Effector memory CD4-positive, alpha-beta T cell (primary cell): ENCODE measurements at regions not wholly inside any gene's neighbourhood (a gene's known extent, or its start where the extent isn't known, plus 50 kb on each side); places are given as distances from the start of the nearest gene placed in this dataset.

Experiments
- DNase-seq, 3 donors: peaks; one replicate each; pipeline ENCODE4 v3.0.0-alpha.2; 2020
- H3K27ac ChIP-seq: 2 replicates; pipeline ENCODE4 v1.7.0; 2013; ENCODE audit warnings: mild to moderate bottlenecking, low read length, moderate library complexity; ENCODE audit not compliant: insufficient read depth, poor library complexity, severe bottlenecking
- H3K27me3 ChIP-seq: replicated peaks from 2 replicates; pipeline ENCODE4 v1.7.0; 2013; ENCODE audit warnings: mild to moderate bottlenecking, low read length; ENCODE audit not compliant: insufficient read depth, control insufficient read depth, poor library complexity, severe bottlenecking
- H3K36me3 ChIP-seq: 2 replicates; pipeline ENCODE4 v1.7.0; 2013; ENCODE audit warnings: mild to moderate bottlenecking, low read length, moderate library complexity; ENCODE audit not compliant: control insufficient read depth, insufficient read depth
- H3K4me1 ChIP-seq: 2 replicates; pipeline ENCODE4 v1.7.0; 2013; ENCODE audit warnings: low read length, mild to moderate bottlenecking; ENCODE audit not compliant: control insufficient read depth, insufficient read depth, poor library complexity, severe bottlenecking
- H3K4me3 ChIP-seq: 2 replicates; pipeline ENCODE4 v1.7.0; 2013; ENCODE audit warnings: low read length, low read depth, mild to moderate bottlenecking; ENCODE audit not compliant: insufficient read depth, poor library complexity, severe bottlenecking
- H3K9me3 ChIP-seq: 2 replicates; pipeline ENCODE4 v1.7.0; 2013; ENCODE audit warnings: mild to moderate bottlenecking, low read length, moderate library complexity; ENCODE audit not compliant: control insufficient read depth

DNA sequence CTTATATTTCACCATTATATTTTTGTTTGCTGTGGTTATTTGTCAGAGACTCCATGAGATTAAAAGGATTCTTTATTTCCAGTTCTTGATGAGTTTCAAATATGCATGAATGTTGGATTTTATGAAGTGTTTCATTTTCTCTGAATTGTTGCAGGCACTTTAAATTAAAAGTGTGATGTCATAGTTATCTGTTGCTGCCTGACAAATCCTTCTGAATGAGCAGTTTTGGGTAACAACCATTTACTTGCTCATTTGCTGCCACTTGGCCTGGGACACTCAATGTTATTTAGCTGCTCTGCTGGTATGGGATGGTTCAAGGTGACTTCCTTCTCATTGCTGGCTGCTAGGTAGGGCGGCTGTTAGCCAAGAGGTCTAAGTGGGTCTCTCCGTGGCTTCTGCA is 173.5 kb downstream of the LPIN1 start:
- Histone ChIP-seq H3K4me1 (no peaks in the 10 kb centered on the region), H3K4me3 (no peak overlapping the region), H3K36me3 (no peaks in the 10 kb centered on the region), H3K27ac (no peak overlapping the region), H3K27me3 (no peaks in the 10 kb centered on the region), H3K9me3 (no peaks in the 10 kb centered on the region)
- DNase-seq, result no peak

DNA sequence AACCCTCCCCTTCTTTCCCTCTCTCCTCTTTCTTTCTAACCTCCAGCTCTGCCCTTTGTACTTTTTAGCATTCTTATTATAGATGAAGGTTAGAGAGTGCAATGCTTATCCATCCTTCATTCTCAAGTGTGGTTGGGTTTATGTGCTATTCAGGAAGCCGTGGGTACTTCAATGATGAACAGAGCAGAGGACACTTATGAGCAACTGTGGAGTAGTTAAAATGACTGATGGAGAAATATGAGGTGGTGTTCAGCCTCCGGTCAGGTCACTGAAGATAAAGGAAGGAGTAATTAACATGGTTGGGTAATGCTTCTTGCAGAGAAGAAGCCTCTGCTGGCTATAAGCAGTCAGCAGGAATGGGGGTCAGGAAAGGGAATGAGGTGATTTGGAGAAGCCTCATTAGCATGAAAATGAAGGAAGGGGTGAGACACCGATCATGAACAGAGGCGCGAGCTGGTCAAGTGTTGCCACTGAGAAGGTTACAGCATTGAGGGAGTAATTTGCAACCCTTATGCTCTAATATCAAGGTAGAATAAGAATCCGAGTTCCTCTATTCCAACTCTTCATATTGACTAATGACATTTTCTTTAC is 174.7 kb downstream of the LPIN1 start:
- H3K36me3 ChIP-seq, result no peaks in the 10 kb centered on the region
- no peaks in the 10 kb centered on the region for H3K27me3 ChIP-seq
- DNase-seq, result no peak
- H3K9me3 ChIP-seq, result no peaks in the 10 kb centered on the region
- H3K27ac ChIP-seq, result no peak overlapping the region
- no peaks in the 10 kb centered on the region for H3K4me1 ChIP-seq
- H3K4me3 ChIP-seq, result no peak overlapping the region

- Histone ChIP-seq H3K36me3 (no peaks in the 10 kb centered on the region), H3K4me3 (no peak overlapping the region)
Measured at GRCh38 chr2:11922294-11922693, 175.9 kb downstream of the LPIN1 start.

DNA sequence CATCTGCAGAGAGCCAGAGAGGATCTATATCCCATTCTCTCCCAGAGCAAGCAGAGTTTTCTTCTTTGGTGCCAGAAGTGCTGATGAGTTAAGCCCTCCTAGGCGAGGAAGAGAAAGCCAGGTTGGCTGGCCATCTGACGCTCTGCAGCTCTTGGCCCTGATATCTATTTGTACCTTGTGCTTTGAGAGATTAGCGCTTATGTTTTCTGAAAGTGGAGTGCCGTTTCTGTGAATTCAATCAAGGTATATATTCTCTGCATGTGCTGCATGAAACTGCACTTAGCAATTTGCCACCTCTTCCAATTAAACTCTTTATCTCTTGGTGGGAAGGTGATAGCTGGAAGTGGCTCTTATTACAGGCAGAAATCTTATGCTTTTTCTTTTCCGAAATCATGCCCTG is 177.5 kb downstream of the LPIN1 start:
- H3K27ac ChIP-seq, result no peak overlapping the region
- DNase-seq, result no peak
- H3K9me3 ChIP-seq, result no peaks in the 10 kb centered on the region

More at GRCh38 chr2:11922294-11922693, 175.9 kb downstream of the LPIN1 start:
- H3K27ac ChIP-seq, result no peak overlapping the region
- DNase-seq, result no peak
- no peaks in the 10 kb centered on the region for H3K27me3 ChIP-seq
- no peaks in the 10 kb centered on the region for H3K9me3 ChIP-seq
- no peaks in the 10 kb centered on the region for H3K4me1 ChIP-seq

GRCh38 chr2:11925295-11926066 is 179.0 kb downstream of the LPIN1 start:
- no peak for DNase-seq
- H3K27me3 ChIP-seq, result no peaks in the 10 kb centered on the region
- no peak overlapping the region for H3K4me3 ChIP-seq
- H3K4me1 ChIP-seq, result no peaks in the 10 kb centered on the region
- H3K27ac ChIP-seq, result no peak overlapping the region
- H3K9me3 ChIP-seq, result no peaks in the 10 kb centered on the region
- H3K36me3 ChIP-seq, result no peaks in the 10 kb centered on the region

More for the DNA sequence above, 177.5 kb downstream of the LPIN1 start:
- no peaks in the 10 kb centered on the region for H3K36me3 ChIP-seq
- no peaks in the 10 kb centered on the region for H3K4me1 ChIP-seq
- H3K4me3 ChIP-seq, result no peak overlapping the region
- H3K27me3 ChIP-seq, result no peaks in the 10 kb centered on the region

DNA sequence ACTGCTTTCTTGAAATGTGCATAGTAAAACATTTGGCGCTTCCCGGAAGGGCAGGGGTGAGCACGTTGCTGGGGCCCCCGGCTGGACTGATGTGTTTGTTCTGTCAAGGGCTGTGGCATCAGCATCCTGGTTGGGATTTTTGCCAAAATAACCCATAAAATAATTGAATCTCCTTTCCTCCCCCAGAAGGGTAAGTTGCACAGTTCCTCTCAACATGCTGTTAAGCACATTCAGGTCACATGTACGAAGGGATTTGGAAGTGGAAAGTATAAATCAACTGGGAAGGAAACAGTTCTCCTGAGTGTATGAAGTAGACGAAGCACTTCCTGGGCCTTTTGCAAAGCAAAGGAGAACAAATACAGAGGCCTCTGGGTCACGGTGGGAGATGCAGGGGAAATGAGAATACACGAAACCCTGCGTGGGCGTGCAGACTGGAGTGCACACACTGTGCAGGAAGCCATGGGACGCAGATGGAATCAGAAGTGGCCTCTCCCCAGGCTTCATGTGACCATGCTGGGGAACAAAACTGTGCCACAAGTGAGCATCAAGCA is 183.9 kb downstream of the LPIN1 start:
- DNase-seq, result no peak
- Histone ChIP-seq H3K27me3 (no peaks in the 10 kb centered on the region), H3K4me1 (no peaks in the 10 kb centered on the region), H3K27ac (no peak overlapping the region), H3K36me3 (no peaks in the 10 kb centered on the region), H3K4me3 (no peak overlapping the region), H3K9me3 (no peaks in the 10 kb centered on the region)

- Histone ChIP-seq H3K4me3 (no peak overlapping the region), H3K36me3 (no peaks in the 10 kb centered on the region), H3K27ac (no peak overlapping the region), H3K9me3 (no peaks in the 10 kb centered on the region), H3K27me3 (no peaks in the 10 kb centered on the region), H3K4me1 (no peaks in the 10 kb centered on the region)
- no peak for DNase-seq
Measured at GRCh38 chr2:11932048-11932512, 185.6 kb downstream of the LPIN1 start.

DNA sequence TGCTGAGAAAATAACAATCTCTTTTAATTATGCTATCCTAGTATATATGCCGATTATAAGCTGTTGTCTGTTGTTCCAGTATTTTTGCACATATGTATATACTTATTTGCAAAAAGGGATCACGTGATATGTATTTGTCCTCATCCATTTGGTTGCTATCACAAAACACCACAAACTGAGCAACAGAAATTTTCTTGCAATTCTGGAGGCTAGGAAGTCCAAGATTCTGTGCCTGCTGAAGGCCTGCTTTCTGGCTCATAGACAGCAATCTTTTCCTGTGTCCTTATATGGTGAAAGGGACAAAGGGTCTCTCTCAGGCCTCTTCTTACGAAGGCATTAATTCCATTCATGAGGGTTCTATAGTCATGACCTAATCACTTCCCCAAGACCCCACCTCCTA is 186.5 kb downstream of the LPIN1 start:
- Histone ChIP-seq H3K9me3 (no peaks in the 10 kb centered on the region), H3K4me1 (no peaks in the 10 kb centered on the region), H3K27me3 (no peaks in the 10 kb centered on the region), H3K4me3 (no peak overlapping the region), H3K27ac (no peak overlapping the region), H3K36me3 (no peaks in the 10 kb centered on the region)
- no peak for DNase-seq

- H3K27ac ChIP-seq, result no peak overlapping the region
- H3K4me3 ChIP-seq, result no peak overlapping the region
- no peaks in the 10 kb centered on the region for H3K4me1 ChIP-seq
- H3K27me3 ChIP-seq, result no peaks in the 10 kb centered on the region
- DNase-seq, result no peak
- no peaks in the 10 kb centered on the region for H3K9me3 ChIP-seq
- no peaks in the 10 kb centered on the region for H3K36me3 ChIP-seq
Measured at GRCh38 chr2:11933854-11934253, 187.4 kb downstream of the LPIN1 start.

GRCh38 chr2:11936761-11937160 is 190.3 kb downstream of the LPIN1 start:
- Histone ChIP-seq H3K9me3 (no peaks in the 10 kb centered on the region), H3K27ac (no peak overlapping the region), H3K27me3 (no peaks in the 10 kb centered on the region), H3K4me1 (no peaks in the 10 kb centered on the region), H3K4me3 (no peak overlapping the region), H3K36me3 (no peaks in the 10 kb centered on the region)
- no peak for DNase-seq
